K562 (cell line): ENCODE measurements at regions not wholly inside any gene's neighbourhood (a gene's known extent, or its start where the extent isn't known, plus 50 kb on each side); places are given as distances from the start of the nearest gene placed in this dataset.

Experiments
- ATAC-seq: fragments of 200-7000 bp; cut with Tn5 transposase; 3 replicates; pipeline ENCODE4 v1.9.1; 2020; ENCODE audit warnings: moderate library complexity
- BruUV-seq: library from RNA; stranded (reverse); fragments of 400-500 nt; replicated peaks from 2 replicates; lab custom pipeline; 2021; lab: Mats Ljungman, UMichigan
- CTCF ChIA-PET: fragments of 300-600 bp; formaldehyde crosslinking; extraction: SDS; loops from one replicate; lab custom pipeline; 2021; ENCODE audit warnings: low intra/inter-chr PET ratio; lab: Yijun Ruan, JAX
- POLR2A ChIA-PET: fragments of 300-600, 350-650 bp; sonication (Branson Sonifier 250); formaldehyde crosslinking; extraction: SDS; loops from one replicate; lab custom pipeline; 2021; ENCODE audit warnings: antibody characterized with exemption, inconsistent platforms; lab: Yijun Ruan, JAX
- DNase-seq, 4 experiments: peaks; one replicate each; pipeline versions ENCODE4 v3.0.0 to v3.0.0-alpha.2; 2011 to 2018; ENCODE audit warnings: low spot score in 3 of 4, mixed read lengths in 3 of 4; ENCODE audit errors: extremely low read depth in 1 of 4
- FAIRE-seq: peaks from 2 replicates; lab custom pipeline; 2011; peaks lifted over from hg19 to GRCh38; lab: Jason Lieb, UNC
- H2AFZ ChIP-seq: 2 replicates; pipeline ENCODE4 v1.6.0; 2011; ENCODE audit warnings: low read depth, low read length, control low read depth, inconsistent platforms
- H3K27ac ChIP-seq: fragments of 200-600 bp; 3 replicates; pipeline ENCODE4 v1.8.0; 2011; ENCODE audit warnings: low read depth, mild to moderate bottlenecking, control low read depth, inconsistent platforms, low read length, moderate library complexity, mixed read lengths; ENCODE audit errors: extremely low read depth
- H3K27me3 ChIP-seq, 2 experiments: fragments of 300-600 bp in 1 of 2; 2 replicates in 1 of 2; 3 replicates in 1 of 2; pipeline versions ENCODE4 v1.6.0 to v1.8.0; 2011; ENCODE audit warnings: inconsistent platforms in 2 of 2, low read length in 2 of 2, mild to moderate bottlenecking in 1 of 2, mixed read lengths in 1 of 2, moderate library complexity in 1 of 2; ENCODE audit not compliant: control insufficient read depth in 2 of 2, insufficient read depth in 2 of 2
- H3K36me3 ChIP-seq: fragments of 300-600 bp; 3 replicates; pipeline ENCODE4 v1.8.0; 2011; ENCODE audit warnings: mild to moderate bottlenecking, low read length, inconsistent platforms; ENCODE audit not compliant: control insufficient read depth, insufficient read depth
- H3K4me1 ChIP-seq, 2 experiments: fragments of 200-600 bp in 1 of 2; replicated peaks in 1 of 2; 2 replicates in 1 of 2; 3 replicates in 1 of 2; pipeline versions ENCODE4 v1.5.1 to v1.8.0; 2011; ENCODE audit warnings: inconsistent platforms in 2 of 2, low read length in 2 of 2, mild to moderate bottlenecking in 1 of 2, mixed read lengths in 1 of 2, moderate library complexity in 1 of 2; ENCODE audit not compliant: control insufficient read depth in 2 of 2, insufficient read depth in 2 of 2
- H3K4me2 ChIP-seq: 2 replicates; pipeline ENCODE4 v1.6.1; 2011; ENCODE audit warnings: low read length, control low read depth, inconsistent platforms, mixed read lengths; ENCODE audit not compliant: insufficient read depth
- H3K4me3 ChIP-seq: fragments of 200-600 bp; sonication (generic), shearing (Covaris generic); 2 replicates; pipeline ENCODE4 v1.5.1; 2016; ENCODE audit warnings: control low read depth, inconsistent platforms
- H3K79me2 ChIP-seq: fragments of 200-600 bp; 3 replicates; pipeline ENCODE4 v1.8.0; 2011; ENCODE audit warnings: low read length, inconsistent platforms; ENCODE audit not compliant: control insufficient read depth, insufficient read depth
- H3K9ac ChIP-seq, 2 experiments: 2 replicates each; pipeline versions ENCODE4 v1.6.0 to v1.6.1; 2011; ENCODE audit warnings: low read depth in 2 of 2, low read length in 2 of 2, control low read depth in 1 of 2, inconsistent platforms in 1 of 2, mild to moderate bottlenecking in 1 of 2, mixed read lengths in 1 of 2; ENCODE audit not compliant: insufficient read depth in 1 of 2
- H3K9me1 ChIP-seq: one replicate; pipeline ENCODE4 v1.6.0; 2011; ENCODE audit warnings: inconsistent platforms, mild to moderate bottlenecking, low read length, moderate library complexity; ENCODE audit not compliant: control insufficient read depth, insufficient read depth
- H3K9me3 ChIP-seq: replicated peaks from 2 replicates; pipeline ENCODE4 v1.5.1; 2011; ENCODE audit warnings: low read depth, low read length, inconsistent platforms; ENCODE audit not compliant: control insufficient read depth, insufficient read depth
- H4K20me1 ChIP-seq: replicated peaks from 2 replicates; pipeline ENCODE4 v1.6.1; 2011; ENCODE audit warnings: low read length, inconsistent platforms, mixed read lengths; ENCODE audit not compliant: control insufficient read depth, insufficient read depth
- SAP30 ChIP-seq: fragments of 200-600 bp; sonication (generic); IDR thresholded peaks from 2 replicates; pipeline ENCODE4 v1.6.1; 2012; ENCODE audit warnings: borderline replicate concordance, low read depth, mild to moderate bottlenecking, moderate library complexity, low read length, control low read depth, inconsistent platforms; ENCODE audit not compliant: insufficient read depth, poor library complexity, severe bottlenecking
- ZNF175 ChIP-seq: fragments of 200-800 bp; sonication (Bioruptor generic); IDR thresholded peaks from 2 replicates; pipeline ENCODE4 v1.6.1; 2016; ENCODE audit warnings: low read depth, mild to moderate bottlenecking, missing genetic modification characterization, missing compliant biosample characterization
- ZNF589 ChIP-seq: fragments of 200-800 bp; sonication (Bioruptor generic); IDR thresholded peaks from 2 replicates; pipeline ENCODE4 v1.6.1; 2016; ENCODE audit warnings: low read depth, missing genetic modification characterization, missing compliant biosample characterization
- ZNF75A ChIP-seq: fragments of 450-650 bp; formaldehyde crosslinking; IDR thresholded peaks from 2 replicates; pipeline ENCODE4 v1.4.0; 2020; ENCODE audit warnings: mild to moderate bottlenecking
- WGBS: fragments of 100-300 bp; shearing (Covaris generic); methylation state at CpG from one replicate; pipeline ENCODE4 v1.1.6; 2016; ENCODE audit warnings: low coverage, mixed read lengths; ENCODE audit not compliant: insufficient coverage; ENCODE audit errors: missing lambda C conversion rate; 5-methylcytosine and 5-hydroxymethylcytosine counted together
- in situ Hi-C: fragments of 300-500 bp; cut with MboI; formaldehyde crosslinking; loops from 4 replicates; pipeline ENCODE4 v1.15.0; 2018; ENCODE audit warnings: inconsistent platforms, mixed read lengths
- intact Hi-C: fragments of 100-400 bp; cut with micrococcal nuclease; formaldehyde crosslinking; loops from 2 replicates; pipeline ENCODE4 v1.14.2; 2022

- ATAC-seq (no peak), DNase-seq (no peak), FAIRE-seq (no peak)
- no peaks in the 10 kb centered on the region for H4K20me1 ChIP-seq
- no TSS peak for BruUV-seq
- H3K9me1 ChIP-seq: no peaks in the 10 kb centered on the region
- ChIA-PET POLR2A (interaction anchor here (0.9 to 1.2 kb wide), 3 partner anchors 15 to 57 kb away, joined by 3 to 4 read pairs (median 4); no protein-coding TSS in a partner anchor), CTCF (no interaction called here)
- H3K9me3 ChIP-seq: no peaks in the 10 kb centered on the region
- 49% methylated on average over 2 of the region's 2 CpGs for WGBS
- intact Hi-C loops: no loop called here
- H3K4me1 ChIP-seq: peaks cover 0 to 9% of the 10 kb centered on the region in 2 experiments; a peak in 3 of 5 replicates
- H3K4me3 ChIP-seq: no peak overlapping the region
- no peak overlapping the region for H3K9ac ChIP-seq
- H2AFZ ChIP-seq: no peak overlapping the region
- TF ChIP-seq ZNF589 (peak; percentile 70; the same call in 1 of the 2 replicates), ZNF75A (CRISPR knock-in tag) (no peak), SAP30 (no peak), ZNF175 (CRISPR knock-in tag) (0 out of 2 replicates have a peak, but pooled peaks have one; percentile 2)
- H3K27me3 ChIP-seq: peaks cover 2 to 30% of the 10 kb centered on the region in 2 experiments; a peak in 4 of 5 replicates
- H3K27ac ChIP-seq: no peak overlapping the region
- H3K36me3 ChIP-seq: no peaks in the 10 kb centered on the region
- H3K79me2 ChIP-seq: no peaks in the 10 kb centered on the region
- in situ Hi-C loops: no loop called here
- H3K4me2 ChIP-seq: no peak overlapping the region
These were observed 150.8 kb downstream of the SYF2 start for GRCh38 chr1:25081496-25081895.
